ENCODE measurements at regions not wholly inside any gene's neighbourhood (a gene's known extent, or its start where the extent isn't known, plus 50 kb on each side); places are given as distances from the start of the nearest gene placed in this dataset.

DNA sequence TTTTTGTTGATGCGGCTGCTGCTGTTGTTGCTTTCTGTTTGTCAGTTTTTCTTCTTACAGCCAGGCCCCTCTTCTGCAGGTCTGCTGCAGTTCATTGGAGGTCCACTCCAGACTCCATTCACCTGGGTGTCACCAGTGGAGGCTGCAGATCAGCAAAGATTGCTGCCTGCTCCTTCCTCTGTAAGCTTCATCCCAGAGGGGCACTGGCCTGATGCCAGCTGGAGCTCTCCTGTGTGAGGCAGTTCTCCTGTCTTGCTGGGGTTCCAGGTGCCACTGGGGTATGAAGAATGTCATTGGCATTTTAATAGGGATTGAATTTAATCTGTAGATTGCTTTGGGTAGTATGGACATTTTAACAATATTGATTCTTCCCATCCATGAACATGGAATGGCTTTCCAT lies 308.5 kb upstream of the MEOX2 start:
- WGBS (ENCODE audit: insufficient coverage, low coverage, missing lambda C conversion rate): 0% methylated on average over 1 of the region's 1 CpG
- no peaks in the 10 kb centered on the region for H3K79me2 ChIP-seq (ENCODE audit: control insufficient read depth, insufficient read depth, low read length)
- FAIRE-seq (no peak), DNase-seq (ENCODE audit: extremely low read depth in 1 of 4, low spot score in 3 of 4) (no peak), ATAC-seq (no peak)
- no peaks in the 10 kb centered on the region for H4K20me1 ChIP-seq (replicated peaks; ENCODE audit: control insufficient read depth, insufficient read depth, low read length)
- H3K27ac ChIP-seq (ENCODE audit: extremely low read depth, low read depth, low read length): no peak overlapping the region
- in situ Hi-C loops (cut with MboI): no loop called here
- no peak overlapping the region for H3K4me2 ChIP-seq (ENCODE audit: insufficient read depth, low read length)
- no peak overlapping the region for H3K9ac ChIP-seq (ENCODE audit: insufficient read depth in 1 of 2, low read depth in 2 of 2, low read length in 2 of 2)
- intact Hi-C loops (cut with micrococcal nuclease): no loop called here
- no peak for TF ChIP-seq RBFOX2 (IDR thresholded peaks at IDR 0.05; ENCODE audit: low read depth, low read length)
- TF ChIP-seq SMARCA4 (IDR thresholded peaks at IDR 0.05): no peak
- TF ChIP-seq, protein P1, sequence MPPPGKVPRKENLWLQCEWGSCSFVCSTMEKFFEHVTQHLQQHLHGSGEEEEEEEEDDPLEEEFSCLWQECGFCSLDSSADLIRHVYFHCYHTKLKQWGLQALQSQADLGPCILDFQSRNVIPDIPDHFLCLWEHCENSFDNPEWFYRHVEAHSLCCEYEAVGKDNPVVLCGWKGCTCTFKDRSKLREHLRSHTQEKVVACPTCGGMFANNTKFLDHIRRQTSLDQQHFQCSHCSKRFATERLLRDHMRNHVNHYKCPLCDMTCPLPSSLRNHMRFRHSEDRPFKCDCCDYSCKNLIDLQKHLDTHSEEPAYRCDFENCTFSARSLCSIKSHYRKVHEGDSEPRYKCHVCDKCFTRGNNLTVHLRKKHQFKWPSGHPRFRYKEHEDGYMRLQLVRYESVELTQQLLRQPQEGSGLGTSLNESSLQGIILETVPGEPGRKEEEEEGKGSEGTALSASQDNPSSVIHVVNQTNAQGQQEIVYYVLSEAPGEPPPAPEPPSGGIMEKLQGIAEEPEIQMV (tag; conservative IDR thresholded peaks at IDR 0.05; ENCODE audit: low read depth): no peak
- TF ChIP-seq FOXJ3 (CRISPR knock-in tag; IDR thresholded peaks at IDR 0.05): no peak
- no peak for TF ChIP-seq GTF2E2 (tag; IDR thresholded peaks at IDR 0.05)
- no peaks in the 10 kb centered on the region for H3K27me3 ChIP-seq (ENCODE audit: control insufficient read depth in 2 of 2, insufficient read depth in 2 of 2, low read length in 2 of 2)
- POLR2A ChIA-PET: no interaction called here
- no peaks in the 10 kb centered on the region; the same call in 1 of the 2 replicates for H3K9me3 ChIP-seq (replicated peaks; ENCODE audit: control insufficient read depth, insufficient read depth, low read depth, low read length)
- no peak overlapping the region for H2AFZ ChIP-seq (ENCODE audit: low read depth, low read length)
- H3K36me3 ChIP-seq (ENCODE audit: control insufficient read depth, insufficient read depth, low read length): no peaks in the 10 kb centered on the region
- H3K9me1 ChIP-seq (ENCODE audit: control insufficient read depth, insufficient read depth, low read length): no peaks in the 10 kb centered on the region
- no peaks in the 10 kb centered on the region for H3K4me1 ChIP-seq (replicated peaks in 1 of 2; ENCODE audit: control insufficient read depth in 2 of 2, insufficient read depth in 2 of 2, low read length in 2 of 2)
- CTCF ChIA-PET (ENCODE audit: low intra/inter-chr PET ratio): no interaction called here
- H3K4me3 ChIP-seq: no peak overlapping the region
- no TSS peak for BruUV-seq (replicated peaks)

DNA sequence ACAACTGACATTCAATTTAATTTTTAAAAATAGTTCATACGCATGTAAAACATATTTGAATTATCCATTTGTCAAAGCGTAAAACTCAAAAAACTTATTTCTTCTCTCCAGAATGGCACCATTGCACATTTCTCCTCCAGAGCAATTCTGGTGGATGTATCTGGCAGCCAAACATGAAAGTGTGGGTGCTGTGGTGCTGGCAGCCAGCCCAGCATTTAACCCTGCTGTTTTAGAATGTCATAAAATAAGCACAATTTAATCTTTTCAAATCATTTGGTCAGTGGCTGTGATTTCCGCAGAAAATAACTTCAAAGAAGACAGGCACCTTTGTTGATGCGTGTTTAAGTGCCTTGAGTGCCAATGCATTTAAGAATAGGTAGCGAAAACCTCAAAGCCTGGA lies 302.7 kb upstream of the MEOX2 start:
- intact Hi-C loops (cut with micrococcal nuclease): no loop called here
- FAIRE-seq: no peak
- no peak for ATAC-seq

More for the DNA sequence above, 302.7 kb upstream of the MEOX2 start:
- no peaks in the 10 kb centered on the region for H3K4me1 ChIP-seq (replicated peaks in 1 of 2; ENCODE audit: control insufficient read depth in 2 of 2, insufficient read depth in 2 of 2, low read length in 2 of 2)
- no peaks in the 10 kb centered on the region for H3K9me3 ChIP-seq (replicated peaks; ENCODE audit: control insufficient read depth, insufficient read depth, low read depth, low read length)
- no peak overlapping the region for H3K4me2 ChIP-seq (ENCODE audit: insufficient read depth, low read length)
- no peak for DNase-seq (ENCODE audit: extremely low read depth in 1 of 4, low spot score in 3 of 4)
- H3K36me3 ChIP-seq (ENCODE audit: control insufficient read depth, insufficient read depth, low read length): no peaks in the 10 kb centered on the region
- H3K27ac ChIP-seq (ENCODE audit: extremely low read depth, low read depth, low read length): no peak overlapping the region
- POLR2A ChIA-PET: no interaction called here
- H4K20me1 ChIP-seq (replicated peaks; ENCODE audit: control insufficient read depth, insufficient read depth, low read length): no peaks in the 10 kb centered on the region
- WGBS (ENCODE audit: insufficient coverage, low coverage, missing lambda C conversion rate): 0% methylated on average over 5 of the region's 5 CpGs
- no peak overlapping the region for H3K9ac ChIP-seq (ENCODE audit: insufficient read depth in 1 of 2, low read depth in 2 of 2, low read length in 2 of 2)
- in situ Hi-C loops (cut with MboI): no loop called here
- H3K4me3 ChIP-seq: no peak overlapping the region
- H3K79me2 ChIP-seq (ENCODE audit: control insufficient read depth, insufficient read depth, low read length): no peaks in the 10 kb centered on the region
- no peaks in the 10 kb centered on the region for H3K27me3 ChIP-seq (ENCODE audit: control insufficient read depth in 2 of 2, insufficient read depth in 2 of 2, low read length in 2 of 2)
- TF ChIP-seq PML (IDR thresholded peaks at IDR 0.05; ENCODE audit: low read length) (no peak), CC2D1A (IDR thresholded peaks at IDR 0.05) (no peak)
- CTCF ChIA-PET (ENCODE audit: low intra/inter-chr PET ratio): no interaction called here
- no TSS peak for BruUV-seq (replicated peaks)
- no peaks in the 10 kb centered on the region for H3K9me1 ChIP-seq (ENCODE audit: control insufficient read depth, insufficient read depth, low read length)
- H2AFZ ChIP-seq (ENCODE audit: low read depth, low read length): no peak overlapping the region
